Mesendoderm (in vitro differentiated cells): ENCODE measurements at regions not wholly inside any gene's neighbourhood (a gene's known extent, or its start where the extent isn't known, plus 50 kb on each side); places are given as distances from the start of the nearest gene placed in this dataset.
A peak's percentile ranks its signal among the peaks of the same experiment; 100 is the strongest.

Experiments used
- DNase-seq: peaks from one replicate; pipeline ENCODE4 v3.0.0; 2013
- H2AK5ac ChIP-seq: 2 replicates; pipeline ENCODE4 v1.6.1; 2013; ENCODE audit warnings: low read length, inconsistent platforms
- H2BK120ac ChIP-seq: 2 replicates; pipeline ENCODE4 v1.6.1; 2013; ENCODE audit warnings: low read depth, mild to moderate bottlenecking, low read length, moderate library complexity, mixed read lengths
- H2BK15ac ChIP-seq: replicated peaks from 2 replicates; pipeline ENCODE4 v1.6.1; 2013; ENCODE audit warnings: low read depth, mild to moderate bottlenecking, moderate library complexity
- H2BK5ac ChIP-seq: 2 replicates; pipeline ENCODE4 v1.6.1; 2013; ENCODE audit warnings: low read length, inconsistent platforms
- H3K18ac ChIP-seq: 2 replicates; pipeline ENCODE4 v1.6.1; 2013; ENCODE audit warnings: mild to moderate bottlenecking, low read length, mixed read lengths
- H3K23ac ChIP-seq: one replicate; pipeline ENCODE4 v1.6.1; 2013; ENCODE audit warnings: low read length
- H3K27ac ChIP-seq: 2 replicates; pipeline ENCODE4 v1.5.1; 2013; ENCODE audit warnings: low read depth, mild to moderate bottlenecking, inconsistent platforms, low read length, moderate library complexity
- H3K27me3 ChIP-seq: 2 replicates; pipeline ENCODE4 v1.6.1; 2013; ENCODE audit warnings: low read length, control low read depth, mild to moderate bottlenecking, inconsistent platforms; ENCODE audit not compliant: insufficient read depth, poor library complexity
- H3K36me3 ChIP-seq: 2 replicates; pipeline ENCODE4 v1.6.1; 2013; ENCODE audit warnings: low read length, inconsistent platforms; ENCODE audit not compliant: control insufficient read depth, insufficient read depth
- H3K4ac ChIP-seq: one replicate; pipeline ENCODE4 v1.6.1; 2013; ENCODE audit warnings: low read depth, mild to moderate bottlenecking, low read length, moderate library complexity
- H3K4me1 ChIP-seq: 2 replicates; pipeline ENCODE4 v1.6.1; 2013; ENCODE audit warnings: low read depth, low read length, inconsistent platforms; ENCODE audit not compliant: control insufficient read depth
- H3K4me2 ChIP-seq: 2 replicates; pipeline ENCODE4 v1.6.1; 2013; ENCODE audit warnings: low read length
- H3K4me3 ChIP-seq: 2 replicates; pipeline ENCODE4 v1.5.1; 2013; ENCODE audit warnings: mild to moderate bottlenecking, low read length
- H3K56ac ChIP-seq: one replicate; pipeline ENCODE4 v1.6.1; 2013; ENCODE audit warnings: low read length
- H3K79me1 ChIP-seq: 2 replicates; pipeline ENCODE4 v1.6.1; 2013; ENCODE audit warnings: low read length, inconsistent platforms
- H3K79me2 ChIP-seq: 2 replicates; pipeline ENCODE4 v1.6.1; 2013; ENCODE audit warnings: mild to moderate bottlenecking, low read length; ENCODE audit not compliant: control insufficient read depth, insufficient read depth
- H3K9ac ChIP-seq: 2 replicates; pipeline ENCODE4 v1.6.1; 2013; ENCODE audit warnings: low read length, inconsistent platforms
- H4K5ac ChIP-seq: one replicate; pipeline ENCODE4 v1.6.1; 2013; ENCODE audit warnings: low read length
- H4K8ac ChIP-seq: one replicate; pipeline ENCODE4 v1.6.1; 2013; ENCODE audit warnings: low read depth, mild to moderate bottlenecking, control low read depth, low read length, moderate library complexity
- WGBS: extraction: QIAGEN DNeasy Blood & Tissue Kit; methylation state at CpG from one replicate; pipeline ENCODE4 v1.1.7; 2013; ENCODE audit warnings: low lambda C conversion rate, missing lambda C conversion rate; ENCODE audit not compliant: insufficient coverage; ENCODE audit errors: extremely low coverage; 5-methylcytosine and 5-hydroxymethylcytosine counted together

GRCh38 chr3:27883266-27883665 lies 161.1 kb upstream of the EOMES start:
- Histone ChIP-seq H4K8ac (no peak overlapping the region), H2BK120ac (no peak overlapping the region), H3K9ac (no peak overlapping the region), H3K79me2 (no peaks in the 10 kb centered on the region), H3K18ac (no peak overlapping the region), H2AK5ac (no peak overlapping the region), H2BK15ac (no peak overlapping the region), H3K27ac (no peak overlapping the region), H3K36me3 (no peaks in the 10 kb centered on the region), H3K4me3 (no peak overlapping the region), H3K4me1 (peaks cover 14% of the 10 kb centered on the region), H3K23ac (no peak overlapping the region), H3K79me1 (no peaks in the 10 kb centered on the region), H4K5ac (no peak overlapping the region), H3K56ac (no peak overlapping the region), H2BK5ac (no peak overlapping the region), H3K4me2 (no peak overlapping the region), H3K4ac (peak overlapping the region; percentile 16), H3K27me3 (no peaks in the 10 kb centered on the region)
- WGBS = no CpG with 5 or more reads among the region's 1 CpG
- DNase-seq = peak; percentile 57

DNA sequence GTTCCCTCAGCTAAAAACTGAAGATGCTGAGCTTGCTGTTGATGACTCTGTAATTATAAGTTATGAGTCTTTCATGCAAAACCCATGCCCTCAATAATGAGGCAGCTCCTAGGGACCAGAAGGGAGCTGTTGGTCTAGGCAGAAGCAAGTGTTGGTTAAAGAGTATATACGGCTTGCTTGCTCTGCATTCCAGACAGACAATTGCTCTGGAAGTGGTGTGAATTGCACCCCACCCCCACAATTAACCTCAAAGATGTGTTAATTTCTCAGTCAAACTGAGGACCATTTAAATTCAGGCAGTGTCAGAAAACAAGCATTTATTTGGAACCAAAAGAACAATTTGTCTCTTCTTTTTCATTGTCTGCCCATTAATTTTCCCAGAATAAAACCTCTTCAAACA lies 163.5 kb upstream of the EOMES start:
- Histone ChIP-seq H3K27ac (no peak overlapping the region), H3K9ac (no peak overlapping the region), H3K79me2 (no peaks in the 10 kb centered on the region), H3K4me2 (no peak overlapping the region), H3K18ac (no peak overlapping the region), H2BK5ac (no peak overlapping the region), H2AK5ac (no peak overlapping the region), H3K4me1 (peaks cover 16% of the 10 kb centered on the region), H3K4ac (no peak overlapping the region), H3K79me1 (no peaks in the 10 kb centered on the region), H2BK15ac (no peak overlapping the region), H4K8ac (no peak overlapping the region), H3K27me3 (no peaks in the 10 kb centered on the region), H3K23ac (no peak overlapping the region), H3K4me3 (no peak overlapping the region), H4K5ac (no peak overlapping the region), H3K36me3 (no peaks in the 10 kb centered on the region), H2BK120ac (no peak overlapping the region), H3K56ac (peak overlapping the region; percentile 28)
- peak; percentile 79 for DNase-seq
- WGBS = no CpG with 5 or more reads among the region's 1 CpG

- no peaks in the 10 kb centered on the region for H3K79me2 ChIP-seq
- H3K23ac ChIP-seq = no peak overlapping the region
- H2BK120ac ChIP-seq = peak overlapping the region; percentile 82
- H3K27me3 ChIP-seq = no peaks in the 10 kb centered on the region
- no peak overlapping the region for H3K9ac ChIP-seq
- H2BK15ac ChIP-seq = peak overlapping the region; percentile 96
- peaks cover 10% of the 10 kb centered on the region for H3K4me1 ChIP-seq
- H2BK5ac ChIP-seq = peak overlapping the region; percentile 89
- H3K18ac ChIP-seq = peak overlapping the region; percentile 80
- H3K4me3 ChIP-seq = no peak overlapping the region
- H3K79me1 ChIP-seq = no peaks in the 10 kb centered on the region
- peak overlapping the region; percentile 55 for H3K4ac ChIP-seq
- no peak overlapping the region for H3K4me2 ChIP-seq
- no peak overlapping the region for H4K5ac ChIP-seq
- no peak overlapping the region for H4K8ac ChIP-seq
- no peaks in the 10 kb centered on the region for H3K36me3 ChIP-seq
- WGBS = no CpG with 5 or more reads among the region's 2 CpGs
- no peak overlapping the region for H3K27ac ChIP-seq
- peak overlapping the region; percentile 71 for H2AK5ac ChIP-seq
- DNase-seq = peak; percentile 83
- peak overlapping the region; percentile 1 for H3K56ac ChIP-seq
These were observed 166.4 kb upstream of the EOMES start for GRCh38 chr3:27888562-27888961.

- Histone ChIP-seq H2BK5ac (no peak overlapping the region), H3K79me1 (no peaks in the 10 kb centered on the region), H4K8ac (peak overlapping the region; percentile 76), H3K4me1 (peaks cover 10% of the 10 kb centered on the region), H3K79me2 (no peaks in the 10 kb centered on the region), H3K4ac (no peak overlapping the region), H3K4me2 (no peak overlapping the region), H3K36me3 (no peaks in the 10 kb centered on the region), H3K27ac (no peak overlapping the region), H3K27me3 (no peaks in the 10 kb centered on the region), H2BK15ac (no peak overlapping the region), H3K9ac (no peak overlapping the region), H3K23ac (no peak overlapping the region), H3K4me3 (no peak overlapping the region), H3K56ac (peak overlapping the region; percentile 35), H4K5ac (peak overlapping the region; percentile 86), H2AK5ac (no peak overlapping the region), H3K18ac (no peak overlapping the region), H2BK120ac (no peak overlapping the region)
- WGBS = no CpG with 5 or more reads among the region's 4 CpGs
- no peak for DNase-seq
These were observed 167.6 kb upstream of the EOMES start for GRCh38 chr3:27889745-27890144.

- no peaks in the 10 kb centered on the region for H3K79me2 ChIP-seq
- H3K4me3 ChIP-seq = no peak overlapping the region
- H3K36me3 ChIP-seq = no peaks in the 10 kb centered on the region
- no peak for DNase-seq
- no peaks in the 10 kb centered on the region for H3K4me1 ChIP-seq
- H4K5ac ChIP-seq = no peak overlapping the region
- H3K9ac ChIP-seq = no peak overlapping the region
- H4K8ac ChIP-seq = no peak overlapping the region
- peak overlapping the region; percentile 60 for H3K18ac ChIP-seq
- H3K79me1 ChIP-seq = no peaks in the 10 kb centered on the region
- H3K23ac ChIP-seq = no peak overlapping the region
- H3K27ac ChIP-seq = no peak overlapping the region
- no peak overlapping the region for H3K56ac ChIP-seq
- no peak overlapping the region for H2BK120ac ChIP-seq
- H3K4me2 ChIP-seq = no peak overlapping the region
- H3K4ac ChIP-seq = no peak overlapping the region
- H2BK5ac ChIP-seq = no peak overlapping the region
- H3K27me3 ChIP-seq = no peaks in the 10 kb centered on the region
- H2BK15ac ChIP-seq = no peak overlapping the region
- whole genome bisulfite sequencing = no CpG with 5 or more reads among the region's 2 CpGs
- no peak overlapping the region for H2AK5ac ChIP-seq
These were observed 178.2 kb upstream of the EOMES start for GRCh38 chr3:27900316-27900715.

- H3K79me2 ChIP-seq = no peaks in the 10 kb centered on the region
- peaks cover 3% of the 10 kb centered on the region for H3K4me1 ChIP-seq
- no peak overlapping the region for H3K4me2 ChIP-seq
- H4K8ac ChIP-seq = no peak overlapping the region
- H3K36me3 ChIP-seq = no peaks in the 10 kb centered on the region
- H3K23ac ChIP-seq = no peak overlapping the region
- WGBS = no CpG with 5 or more reads among the region's 3 CpGs
- H3K27ac ChIP-seq = no peak overlapping the region
- no peak overlapping the region for H2AK5ac ChIP-seq
- no peak overlapping the region for H3K18ac ChIP-seq
- no peak overlapping the region for H3K4me3 ChIP-seq
- no peaks in the 10 kb centered on the region for H3K79me1 ChIP-seq
- no peak overlapping the region for H3K4ac ChIP-seq
- peak overlapping the region; percentile 19 for H2BK15ac ChIP-seq
- H3K27me3 ChIP-seq = no peaks in the 10 kb centered on the region
- no peak for DNase-seq
- no peak overlapping the region for H3K9ac ChIP-seq
- no peak overlapping the region for H2BK120ac ChIP-seq
- H2BK5ac ChIP-seq = no peak overlapping the region
- no peak overlapping the region for H3K56ac ChIP-seq
- no peak overlapping the region for H4K5ac ChIP-seq
These were observed 181.3 kb upstream of the EOMES start for GRCh38 chr3:27903446-27903845.
